HEK293 (cell line): ENCODE measurements at regions not wholly inside any gene's neighbourhood (a gene's known extent, or its start where the extent isn't known, plus 50 kb on each side); places are given as distances from the start of the nearest gene placed in this dataset.
"Not testable (repeated sequence)": the region's sequence is repeated elsewhere in the genome, so short reads cannot be mapped to it uniquely, and the experiment has no call there.

Source experiments
- CTCF ChIA-PET: fragments of 350-600 bp; formaldehyde crosslinking; extraction: SDS; loops from one replicate; lab custom pipeline; 2021; ENCODE audit warnings: antibody characterized with exemption; lab: Yijun Ruan, JAX
- POLR2A ChIA-PET: fragments of 300-600 bp; formaldehyde crosslinking; extraction: SDS; loops from one replicate; lab custom pipeline; 2020; ENCODE audit warnings: antibody characterized with exemption, inconsistent platforms; lab: Yijun Ruan, JAX
- H3K27ac ChIP-seq: fragments of 200-500 bp; sonication (Bioruptor generic); 2 replicates; pipeline ENCODE4 v1.5.1; 2014; ENCODE audit warnings: low read depth, low read length, control low read depth, inconsistent platforms; ENCODE audit errors: extremely low read depth
- H3K36me3 ChIP-seq, 2 experiments: fragments of 200-500 bp in 1 of 2; sonication (Bioruptor generic) in 1 of 2; 1 replicate in 1 of 2; 2 replicates in 1 of 2; pipeline ENCODE4 v1.5.1; 2014 to 2017; ENCODE audit warnings: inconsistent platforms in 2 of 2, low read length in 2 of 2; ENCODE audit not compliant: control insufficient read depth in 2 of 2, insufficient read depth in 1 of 2
- H3K4me1 ChIP-seq: fragments of 200-500 bp; sonication (Bioruptor generic); 2 replicates; pipeline ENCODE4 v1.5.1; 2014; ENCODE audit warnings: mild to moderate bottlenecking, low read length, inconsistent platforms; ENCODE audit not compliant: control insufficient read depth, insufficient read depth
- H3K4me3 ChIP-seq: 2 replicates; pipeline ENCODE4 v1.5.1; 2011; ENCODE audit warnings: low read depth, mild to moderate bottlenecking, control low read depth, low read length, moderate library complexity
- H3K9me3 ChIP-seq: fragments of 200-500 bp; sonication (Bioruptor generic); 2 replicates; pipeline ENCODE4 v1.5.1; 2014; ENCODE audit warnings: low read depth, low read length, inconsistent platforms; ENCODE audit not compliant: control insufficient read depth, insufficient read depth
- BCL11B ChIP-seq: fragments of 450-650 bp; formaldehyde crosslinking; IDR thresholded peaks from 2 replicates; pipeline ENCODE4 v1.5.1; 2016; ENCODE audit warnings: low read depth, missing biosample characterization, missing genetic modification characterization
- GLIS1 ChIP-seq: fragments of 450-650 bp; formaldehyde crosslinking; IDR thresholded peaks from 2 replicates; pipeline ENCODE4 v1.5.1; 2016; ENCODE audit warnings: missing biosample characterization, missing genetic modification characterization
- PRDM1 ChIP-seq: fragments of 450-650 bp; formaldehyde crosslinking; IDR thresholded peaks from 2 replicates; pipeline ENCODE4; 2016; ENCODE audit warnings: missing biosample characterization, missing genetic modification characterization
- SALL2 ChIP-seq: fragments of 450-650 bp; formaldehyde crosslinking; IDR thresholded peaks from 2 replicates; pipeline ENCODE4 v1.5.0; 2017; ENCODE audit warnings: missing biosample characterization, mild to moderate bottlenecking, missing genetic modification characterization, borderline replicate concordance
- SETDB1 ChIP-seq: IDR thresholded peaks from one replicate; pipeline ENCODE4 v1.6.1; 2017; ENCODE audit warnings: mild to moderate bottlenecking, low read length, moderate library complexity, mixed read lengths; ENCODE audit not compliant: insufficient read length
- ZBTB7A ChIP-seq: fragments of 450-650 bp; formaldehyde crosslinking; IDR thresholded peaks from 2 replicates; pipeline ENCODE4 v1.5.1; 2016; ENCODE audit warnings: low read depth, missing biosample characterization, missing genetic modification characterization
- ZEB2 ChIP-seq: fragments of 450-650 bp; formaldehyde crosslinking; IDR thresholded peaks from 2 replicates; pipeline ENCODE4 v1.5.1; 2016; ENCODE audit warnings: missing biosample characterization, missing genetic modification characterization
- ZFP3 ChIP-seq: fragments of 450-650 bp; formaldehyde crosslinking; IDR thresholded peaks from 2 replicates; pipeline ENCODE4 v1.5.1; 2016; ENCODE audit warnings: low read depth, missing biosample characterization, missing genetic modification characterization
- ZNF114 ChIP-seq: fragments of 450-650 bp; formaldehyde crosslinking; IDR thresholded peaks from 2 replicates; pipeline ENCODE4 v1.5.0; 2017; ENCODE audit warnings: missing biosample characterization, missing genetic modification characterization
- ZNF133 ChIP-seq: fragments of 450-650 bp; formaldehyde crosslinking; IDR thresholded peaks from 2 replicates; pipeline ENCODE4 v1.5.1; 2016; ENCODE audit warnings: missing biosample characterization, missing genetic modification characterization
- ZNF146 ChIP-seq: fragments of 450-650 bp; formaldehyde crosslinking; IDR thresholded peaks from 2 replicates; pipeline ENCODE4 v1.5.1; 2016; ENCODE audit warnings: missing biosample characterization, missing genetic modification characterization
- ZNF211 ChIP-seq: fragments of 450-650 bp; formaldehyde crosslinking; IDR thresholded peaks from 2 replicates; pipeline ENCODE4 v1.5.1; 2016; ENCODE audit warnings: low read depth, missing biosample characterization, missing genetic modification characterization
- ZNF24 ChIP-seq: fragments of 450-650 bp; formaldehyde crosslinking; IDR thresholded peaks from 2 replicates; pipeline ENCODE4 v1.5.1; 2016; ENCODE audit warnings: missing biosample characterization, missing genetic modification characterization
- ZNF248 ChIP-seq: fragments of 450-650 bp; formaldehyde crosslinking; IDR thresholded peaks from 2 replicates; pipeline ENCODE4 v1.5.1; 2017; ENCODE audit warnings: missing biosample characterization, missing genetic modification characterization
- ZNF266 ChIP-seq: fragments of 450-650 bp; formaldehyde crosslinking; IDR thresholded peaks from 2 replicates; pipeline ENCODE4 v1.5.1; 2016; ENCODE audit warnings: missing biosample characterization, missing genetic modification characterization, low read depth
- ZNF274 ChIP-seq, 2 experiments: fragments of 200-500 bp in 1 of 2; fragments of 450-650 bp in 1 of 2; sonication (Bioruptor generic) in 1 of 2; formaldehyde crosslinking in 1 of 2; IDR thresholded peaks; 2 replicates each; pipeline versions ENCODE4 v1.5.1 to v1.6.1; 2014 to 2016; ENCODE audit warnings: borderline replicate concordance in 1 of 2, inconsistent platforms in 1 of 2, low read length in 1 of 2, missing biosample characterization in 1 of 2, missing genetic modification characterization in 1 of 2
- ZNF341 ChIP-seq: fragments of 450-650 bp; formaldehyde crosslinking; IDR thresholded peaks from 2 replicates; pipeline ENCODE4; 2016; ENCODE audit warnings: low read depth, missing biosample characterization, missing genetic modification characterization
- ZNF433 ChIP-seq: fragments of 450-650 bp; formaldehyde crosslinking; IDR thresholded peaks from 2 replicates; pipeline ENCODE4 v1.5.1; 2016; ENCODE audit warnings: missing biosample characterization, missing genetic modification characterization, low read depth
- ZNF488 ChIP-seq: fragments of 450-650 bp; formaldehyde crosslinking; IDR thresholded peaks from 2 replicates; pipeline ENCODE4 v1.5.1; 2016; ENCODE audit warnings: missing biosample characterization, missing genetic modification characterization
- ZNF529 ChIP-seq: fragments of 450-650 bp; formaldehyde crosslinking; IDR thresholded peaks from 2 replicates; pipeline ENCODE4 v1.5.1; 2017; ENCODE audit warnings: missing genetic modification characterization, missing biosample characterization; ENCODE audit not compliant: insufficient replicate concordance
- ZNF596 ChIP-seq: fragments of 450-650 bp; IDR thresholded peaks from 2 replicates; pipeline ENCODE4 v1.5.0; 2018; ENCODE audit warnings: missing biosample characterization, mild to moderate bottlenecking, missing genetic modification characterization, moderate library complexity
- ZNF664 ChIP-seq: fragments of 450-650 bp; formaldehyde crosslinking; IDR thresholded peaks from 2 replicates; pipeline ENCODE4 v1.5.1; 2016; ENCODE audit warnings: missing biosample characterization, missing genetic modification characterization
- ZNF792 ChIP-seq: fragments of 450-650 bp; formaldehyde crosslinking; IDR thresholded peaks from 2 replicates; pipeline ENCODE4 v1.5.1; 2016; ENCODE audit warnings: missing biosample characterization, missing genetic modification characterization
- ZSCAN23 ChIP-seq: fragments of 450-650 bp; formaldehyde crosslinking; IDR thresholded peaks from 2 replicates; pipeline ENCODE4 v1.5.1; 2016; ENCODE audit warnings: missing biosample characterization, missing genetic modification characterization
- TF ChIP-seq, protein P1 (sequence below): fragments of 450-650 bp; formaldehyde crosslinking; IDR thresholded peaks from 2 replicates; pipeline ENCODE4 v1.5.1; 2017; ENCODE audit warnings: missing biosample characterization, missing genetic modification characterization

- TF ChIP-seq ZBTB7A (tag by site-specific recombination), result no peak
- no peak for TF ChIP-seq ZNF114 (tag by site-specific recombination)
- TF ChIP-seq SALL2 (tag by site-specific recombination), result no peak
- TF ChIP-seq, protein P1, sequence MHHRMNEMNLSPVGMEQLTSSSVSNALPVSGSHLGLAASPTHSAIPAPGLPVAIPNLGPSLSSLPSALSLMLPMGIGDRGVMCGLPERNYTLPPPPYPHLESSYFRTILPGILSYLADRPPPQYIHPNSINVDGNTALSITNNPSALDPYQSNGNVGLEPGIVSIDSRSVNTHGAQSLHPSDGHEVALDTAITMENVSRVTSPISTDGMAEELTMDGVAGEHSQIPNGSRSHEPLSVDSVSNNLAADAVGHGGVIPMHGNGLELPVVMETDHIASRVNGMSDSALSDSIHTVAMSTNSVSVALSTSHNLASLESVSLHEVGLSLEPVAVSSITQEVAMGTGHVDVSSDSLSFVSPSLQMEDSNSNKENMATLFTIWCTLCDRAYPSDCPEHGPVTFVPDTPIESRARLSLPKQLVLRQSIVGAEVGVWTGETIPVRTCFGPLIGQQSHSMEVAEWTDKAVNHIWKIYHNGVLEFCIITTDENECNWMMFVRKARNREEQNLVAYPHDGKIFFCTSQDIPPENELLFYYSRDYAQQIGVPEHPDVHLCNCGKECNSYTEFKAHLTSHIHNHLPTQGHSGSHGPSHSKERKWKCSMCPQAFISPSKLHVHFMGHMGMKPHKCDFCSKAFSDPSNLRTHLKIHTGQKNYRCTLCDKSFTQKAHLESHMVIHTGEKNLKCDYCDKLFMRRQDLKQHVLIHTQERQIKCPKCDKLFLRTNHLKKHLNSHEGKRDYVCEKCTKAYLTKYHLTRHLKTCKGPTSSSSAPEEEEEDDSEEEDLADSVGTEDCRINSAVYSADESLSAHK (tag by site-specific recombination), result no peak
- TF ChIP-seq ZNF341, result no peak
- TF ChIP-seq PRDM1, result no peak
Observed at GRCh38 chr11:97060184-97060583, 670.4 kb downstream of the JRKL start (continued).

DNA sequence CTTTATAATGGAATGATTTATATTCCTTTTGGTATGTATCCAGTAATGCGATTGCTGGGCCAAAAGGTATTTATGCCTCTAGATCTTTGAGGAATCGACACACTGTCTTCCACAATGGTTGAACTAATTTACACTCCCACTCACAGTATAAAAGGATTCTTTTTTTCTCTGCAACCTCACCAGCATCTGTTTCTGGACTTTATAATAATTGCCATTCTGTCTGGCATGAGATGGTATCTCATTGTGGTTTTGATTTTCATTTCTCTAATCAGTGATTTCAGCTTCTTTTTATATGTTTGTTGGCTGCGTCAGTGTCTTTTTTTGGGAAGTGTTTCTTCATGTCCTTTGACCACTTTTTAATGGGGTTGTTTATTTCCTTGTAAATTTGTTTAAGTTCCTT, 679.3 kb downstream of the JRKL start:
- TF ChIP-seq ZNF596 (tag by site-specific recombination) (no peak), ZSCAN23 (tag by site-specific recombination) (no peak), ZNF792 (tag by site-specific recombination) (no peak), ZNF211 (no peak), GLIS1 (tag by site-specific recombination) (no peak), ZNF146 (tag by site-specific recombination) (no peak), ZNF133 (tag by site-specific recombination) (no peak), ZNF266 (tag by site-specific recombination) (no peak), ZNF433 (no peak), ZFP3 (tag by site-specific recombination) (no peak), ZNF248 (tag by site-specific recombination) (no peak), BCL11B (tag by site-specific recombination) (no peak), ZNF664 (no peak), ZNF488 (tag by site-specific recombination) (no peak), ZNF274 (IDR thresholded peaks at IDR 0.05; ENCODE audit: low read length) (no peak), ZNF274 (tag by site-specific recombination; IDR thresholded peaks at IDR 0.05; ENCODE audit: borderline replicate concordance) (no peak), ZEB2 (no peak)

DNA sequence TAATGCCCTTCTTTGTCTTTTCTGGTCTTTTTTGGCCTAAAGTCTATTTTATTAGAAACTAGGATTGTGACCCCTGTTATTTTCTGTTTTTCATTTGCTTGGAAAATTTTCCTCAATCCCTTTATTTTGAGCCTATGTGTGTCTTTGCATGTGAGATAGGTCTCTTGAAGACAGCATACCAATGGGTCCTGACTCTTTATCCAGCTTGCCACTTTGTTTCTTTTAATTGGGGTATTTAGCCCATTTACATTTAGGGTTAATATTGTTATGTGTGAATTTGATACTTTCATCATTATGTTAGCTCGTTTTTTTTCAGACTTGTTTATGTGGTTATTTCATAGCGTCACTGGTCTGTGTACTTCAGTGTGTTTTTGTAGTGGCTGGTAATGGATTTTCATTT, 682.6 kb downstream of the JRKL start:
- no peaks in the 10 kb centered on the region for H3K36me3 ChIP-seq
- no peaks in the 10 kb centered on the region for H3K9me3 ChIP-seq
- TF ChIP-seq ZNF529 (tag by site-specific recombination) (peak; percentile 59), ZNF24 (tag by site-specific recombination) (no peak), SETDB1 (peak; percentile 53)
- ChIA-PET POLR2A (no interaction called here), CTCF (interaction anchor here (0.7 kb wide), 1 partner anchor 1267 kb away, joined by 3 read pairs; no protein-coding TSS in a partner anchor)
- no peaks in the 10 kb centered on the region for H3K4me1 ChIP-seq
- H3K4me3 ChIP-seq, result no peak overlapping the region
- H3K27ac ChIP-seq, result no peak overlapping the region

More for the DNA sequence above, 679.3 kb downstream of the JRKL start:
- Histone ChIP-seq H3K27ac (no peak overlapping the region), H3K36me3 (no peaks in the 10 kb centered on the region), H3K9me3 (no peaks in the 10 kb centered on the region), H3K4me3 (no peak overlapping the region), H3K4me1 (no peaks in the 10 kb centered on the region)
- POLR2A ChIA-PET, result no interaction called here
- CTCF ChIA-PET, result no interaction called here

- H3K27ac ChIP-seq, CTCF ChIA-PET, H3K4me1 ChIP-seq, H3K9me3 ChIP-seq, POLR2A ChIA-PET, H3K36me3 ChIP-seq, H3K4me3 ChIP-seq: not testable (repeated sequence)
Observed at GRCh38 chr11:97076666-97077065, 686.9 kb downstream of the JRKL start.
